SK-N-SH (cell line): ENCODE measurements at regions not wholly inside any gene's neighbourhood (a gene's known extent, or its start where the extent isn't known, plus 50 kb on each side); places are given as distances from the start of the nearest gene placed in this dataset.

Experiments used
- CTCF ChIA-PET: fragments of 300-600, 350-600 bp; formaldehyde crosslinking; extraction: SDS; loops from one replicate; lab custom pipeline; 2021; lab: Yijun Ruan, JAX
- POLR2A ChIA-PET: fragments of 350-600 bp; sonication (Branson Sonifier 250); formaldehyde crosslinking; extraction: SDS; loops from one replicate; lab custom pipeline; 2020; ENCODE audit warnings: antibody characterized with exemption, inconsistent platforms; lab: Yijun Ruan, JAX
- DNase-seq: peaks from one replicate; pipeline ENCODE4 v3.0.0; 2012
- H2AFZ ChIP-seq: fragments of 200-600 bp; sonication (generic); 2 replicates; pipeline ENCODE4 v1.8.1; 2016; ENCODE audit warnings: antibody characterized with exemption, mild to moderate bottlenecking, low read depth
- H3F3A ChIP-seq: fragments of 200-600 bp; sonication (generic); replicated peaks from 2 replicates; pipeline ENCODE3; 2016; ENCODE audit warnings: antibody characterized with exemption, mild to moderate bottlenecking; ENCODE audit not compliant: insufficient read depth
- H3K27ac ChIP-seq, 2 experiments: fragments of 200-500 bp in 1 of 2; fragments of 200-600 bp in 1 of 2; sonication (Bioruptor generic) in 1 of 2; sonication (generic), shearing (Covaris generic) in 1 of 2; 2 replicates each; pipeline versions ENCODE4 v1.5.1 to v1.6.1; 2014 to 2016; ENCODE audit warnings: low read depth in 2 of 2, inconsistent platforms in 1 of 2, low read length in 1 of 2, mild to moderate bottlenecking in 1 of 2, mixed read lengths in 1 of 2
- H3K27me3 ChIP-seq: fragments of 200-600 bp; sonication (generic), shearing (Covaris generic); 2 replicates; pipeline ENCODE4 v1.6.1; 2016; ENCODE audit warnings: mixed run types; ENCODE audit not compliant: insufficient read depth
- H3K36me3 ChIP-seq, 2 experiments: fragments of 200-500 bp in 1 of 2; fragments of 200-600 bp in 1 of 2; sonication (Bioruptor generic) in 1 of 2; sonication (generic) in 1 of 2; replicated peaks in 1 of 2; 2 replicates each; pipeline versions ENCODE3 to v1.5.1; 2014 to 2016; ENCODE audit warnings: low read length in 1 of 2, mild to moderate bottlenecking in 1 of 2; ENCODE audit not compliant: insufficient read depth in 2 of 2, control insufficient read depth in 1 of 2
- H3K4me1 ChIP-seq, 2 experiments: fragments of 200-500 bp in 1 of 2; fragments of 200-600 bp in 1 of 2; sonication (Bioruptor generic) in 1 of 2; sonication (generic), shearing (Covaris generic) in 1 of 2; 2 replicates each; pipeline versions ENCODE4 v1.5.1 to v1.6.1; 2014 to 2016; ENCODE audit warnings: low read depth in 1 of 2, low read length in 1 of 2, mixed run types in 1 of 2; ENCODE audit not compliant: insufficient read depth in 2 of 2, control insufficient read depth in 1 of 2
- H3K4me2 ChIP-seq: fragments of 200-600 bp; sonication (generic), shearing (Covaris generic); 2 replicates; pipeline ENCODE4 v1.6.1; 2017; ENCODE audit warnings: mixed run types
- H3K4me3 ChIP-seq, 2 experiments: fragments of 200-500 bp in 1 of 2; fragments of 200-600 bp in 1 of 2; sonication (Bioruptor generic) in 1 of 2; sonication (generic), shearing (Covaris generic) in 1 of 2; 2 replicates each; pipeline versions ENCODE4 v1.5.1 to v1.8.1; 2014 to 2016; ENCODE audit warnings: low read depth in 2 of 2, inconsistent platforms in 1 of 2, low read length in 1 of 2, mild to moderate bottlenecking in 1 of 2, mixed read lengths in 1 of 2, moderate library complexity in 1 of 2
- H3K79me2 ChIP-seq: fragments of 200-600 bp; sonication (generic); 2 replicates; pipeline ENCODE4 v1.8.1; 2017; ENCODE audit warnings: mild to moderate bottlenecking; ENCODE audit not compliant: insufficient read depth
- H3K9ac ChIP-seq: fragments of 200-600 bp; sonication (generic); 2 replicates; pipeline ENCODE4 v1.6.1; 2017; ENCODE audit warnings: mixed run types
- H3K9me2 ChIP-seq: fragments of 200-600 bp; sonication (generic); 2 replicates; pipeline ENCODE4 v1.6.1; 2017; ENCODE audit warnings: mixed run types
- H3K9me3 ChIP-seq: fragments of 200-600 bp; sonication (generic); 2 replicates; pipeline ENCODE4 v1.6.1; 2017; ENCODE audit warnings: mixed run types, mild to moderate bottlenecking, moderate library complexity
- H4K20me1 ChIP-seq: fragments of 200-600 bp; sonication (generic); 2 replicates; pipeline ENCODE4 v1.6.1; 2017; ENCODE audit warnings: mild to moderate bottlenecking, mixed run types; ENCODE audit not compliant: insufficient read depth
- CTCF ChIP-seq: fragments of 200-600 bp; sonication (generic); IDR thresholded peaks from 2 replicates; pipeline ENCODE4 v1.6.1; 2017; ENCODE audit warnings: antibody characterized with exemption, mild to moderate bottlenecking, moderate library complexity
- EP300 ChIP-seq, 2 experiments: IDR thresholded peaks; 2 replicates each; pipeline versions ENCODE4 v1.4.0 to v1.6.1; 2012; ENCODE audit warnings: borderline replicate concordance in 1 of 2, low read depth in 1 of 2, low read length in 1 of 2
- FOSL2 ChIP-seq: IDR thresholded peaks from 2 replicates; pipeline ENCODE4 v1.4.0; 2012; ENCODE audit warnings: low read depth, mild to moderate bottlenecking, moderate library complexity, borderline replicate concordance
- GATA2 ChIP-seq: sonication (generic); formaldehyde crosslinking; IDR thresholded peaks from 2 replicates; pipeline ENCODE4 v1.5.0; 2020; ENCODE audit warnings: mild to moderate bottlenecking, missing genetic modification reagents
- PBX3 ChIP-seq: IDR thresholded peaks from 2 replicates; pipeline ENCODE4; 2012
- POLR2AphosphoS5 ChIP-seq: IDR thresholded peaks from 2 replicates; pipeline ENCODE4 v1.6.1; 2012; ENCODE audit warnings: low read depth, low read length
- RAD21 ChIP-seq: IDR thresholded peaks from 2 replicates; pipeline ENCODE4 v1.6.1; 2012; ENCODE audit warnings: mild to moderate bottlenecking, low read length
- RCOR1 ChIP-seq: fragments of 150-350 bp; IDR thresholded peaks from 2 replicates; pipeline ENCODE4 v1.6.1; 2017; ENCODE audit warnings: antibody characterized with exemption, low read length
- REST ChIP-seq: IDR thresholded peaks from 2 replicates; pipeline ENCODE4 v1.6.1; 2012; ENCODE audit warnings: mild to moderate bottlenecking, low read depth, low read length, moderate library complexity
- SIN3A ChIP-seq: IDR thresholded peaks from 2 replicates; pipeline ENCODE4 v1.6.1; 2012; ENCODE audit warnings: low read depth, mild to moderate bottlenecking, low read length, moderate library complexity, borderline replicate concordance
- USF1 ChIP-seq: IDR thresholded peaks from 2 replicates; pipeline ENCODE4 v1.4.0; 2012; ENCODE audit warnings: low read depth, borderline replicate concordance
- USF2 ChIP-seq: fragments of 150-350 bp; IDR thresholded peaks from 2 replicates; pipeline ENCODE4 v1.6.1; 2017; ENCODE audit warnings: antibody characterized with exemption, low read length, low read depth, borderline replicate concordance
- WGBS: methylation state at CpG from one replicate; pipeline ENCODE4 v1.1.6; 2017; ENCODE audit warnings: low lambda C conversion rate; 5-methylcytosine and 5-hydroxymethylcytosine counted together

- H3K9ac ChIP-seq = no peak overlapping the region
- no peak overlapping the region for H3K4me3 ChIP-seq
- H4K20me1 ChIP-seq = no peaks in the 10 kb centered on the region
- no peak for TF ChIP-seq USF2
- no peak for TF ChIP-seq PBX3
- TF ChIP-seq SIN3A = no peak
- TF ChIP-seq RAD21 = 0 out of 2 replicates have a peak, but pooled peaks have one; percentile 3
- TF ChIP-seq REST = no peak
- TF ChIP-seq RCOR1 = 0 out of 2 replicates have a peak, but pooled peaks have one; percentile 30
- peak; percentile 42; the same call in 1 of the 2 replicates for TF ChIP-seq GATA2 (CRISPR knock-in tag)
- TF ChIP-seq USF1 = no peak
- no peak for TF ChIP-seq CTCF
- TF ChIP-seq EP300 (IDR thresholded peaks at IDR 0.05; ENCODE audit: borderline replicate concordance in 1 of 2, low read depth in 1 of 2, low read length in 1 of 2) = peak in 1 of 2 experiments; percentile 76; a peak in 2 of 4 replicates
- TF ChIP-seq FOSL2 = no peak
- no peak for TF ChIP-seq POLR2AphosphoS5
- TF ChIP-seq, all 33 proteins: peak for 4
- peak overlapping the region in 1 of 2 experiments; percentile 32; a peak in 2 of 4 replicates for H3K27ac ChIP-seq
- H3K4me2 ChIP-seq = no peak overlapping the region
- no peaks in the 10 kb centered on the region for H3K27me3 ChIP-seq
- POLR2A ChIA-PET = no interaction called here
- H3K9me3 ChIP-seq = no peaks in the 10 kb centered on the region
- no peak overlapping the region for H2AFZ ChIP-seq
- no peak for DNase-seq
- no peaks in the 10 kb centered on the region for H3K79me2 ChIP-seq
- H3K4me1 ChIP-seq = no peaks in the 10 kb centered on the region; a peak in 1 of 4 replicates
- no peaks in the 10 kb centered on the region for H3K9me2 ChIP-seq
- H3K36me3 ChIP-seq = no peaks in the 10 kb centered on the region
- CTCF ChIA-PET = interaction anchor here (1.1 to 3.2 kb wide), 2 partner anchors 15 to 248 kb away, joined by 3 to 15 read pairs; no protein-coding TSS in a partner anchor
- 38% methylated on average over 3 of the region's 3 CpGs for WGBS
- H3F3A ChIP-seq = no peaks in the 10 kb centered on the region
These were observed 319.6 kb downstream of the BTG1 start for GRCh38 chr12:91825999-91826398.
